SK-N-SH (cell line): ENCODE measurements at regions not wholly inside any gene's neighbourhood (a gene's known extent, or its start where the extent isn't known, plus 50 kb on each side); places are given as distances from the start of the nearest gene placed in this dataset.

ENCODE experiments used
- EP300 ChIP-seq, 2 experiments: IDR thresholded peaks; 2 replicates each; pipeline versions ENCODE4 v1.4.0 to v1.6.1; 2012; ENCODE audit warnings: borderline replicate concordance in 1 of 2, low read depth in 1 of 2, low read length in 1 of 2
- EZH2phosphoT487 ChIP-seq: fragments of 200-600 bp; sonication (generic); IDR thresholded peaks from 2 replicates; pipeline ENCODE4 v1.6.1; 2017; ENCODE audit warnings: low read depth, mixed run types, mild to moderate bottlenecking, antibody characterized with exemption, moderate library complexity, borderline replicate concordance
- FOSL2 ChIP-seq: IDR thresholded peaks from 2 replicates; pipeline ENCODE4 v1.4.0; 2012; ENCODE audit warnings: low read depth, mild to moderate bottlenecking, moderate library complexity, borderline replicate concordance
- FOXJ3 ChIP-seq: sonication (generic); formaldehyde crosslinking; IDR thresholded peaks from 2 replicates; pipeline ENCODE4 v1.5.1; 2020; ENCODE audit warnings: mild to moderate bottlenecking, missing genetic modification reagents
- FOXM1 ChIP-seq: IDR thresholded peaks from 2 replicates; pipeline ENCODE4 v1.4.0; 2012; ENCODE audit warnings: low read depth, mild to moderate bottlenecking
- GABPA ChIP-seq: IDR thresholded peaks from 2 replicates; pipeline ENCODE4 v1.4.0; 2012; ENCODE audit warnings: low read depth, mild to moderate bottlenecking
- GATA2 ChIP-seq: sonication (generic); formaldehyde crosslinking; IDR thresholded peaks from 2 replicates; pipeline ENCODE4 v1.5.0; 2020; ENCODE audit warnings: mild to moderate bottlenecking, missing genetic modification reagents
- IRF3 ChIP-seq: fragments of 150-350 bp; IDR thresholded peaks from 2 replicates; pipeline ENCODE4 v1.6.1; 2016; ENCODE audit warnings: mild to moderate bottlenecking, low read depth, low read length
- MAX ChIP-seq: IDR thresholded peaks from 2 replicates; pipeline ENCODE4 v1.4.0; 2012; ENCODE audit warnings: low read depth
- POLR2AphosphoS5 ChIP-seq: IDR thresholded peaks from 2 replicates; pipeline ENCODE4 v1.6.1; 2012; ENCODE audit warnings: low read depth, low read length
- RAD21 ChIP-seq: IDR thresholded peaks from 2 replicates; pipeline ENCODE4 v1.6.1; 2012; ENCODE audit warnings: mild to moderate bottlenecking, low read length
- REST ChIP-seq: IDR thresholded peaks from 2 replicates; pipeline ENCODE4 v1.6.1; 2012; ENCODE audit warnings: mild to moderate bottlenecking, low read depth, low read length, moderate library complexity
- SIN3A ChIP-seq: IDR thresholded peaks from 2 replicates; pipeline ENCODE4 v1.6.1; 2012; ENCODE audit warnings: low read depth, mild to moderate bottlenecking, low read length, moderate library complexity, borderline replicate concordance
- TF ChIP-seq, protein P1 (sequence below): fragments of 200-600 bp; sonication (generic); IDR thresholded peaks from 2 replicates; pipeline ENCODE4 v1.6.1; 2017; ENCODE audit warnings: antibody characterized with exemption, mild to moderate bottlenecking, moderate library complexity

DNA sequence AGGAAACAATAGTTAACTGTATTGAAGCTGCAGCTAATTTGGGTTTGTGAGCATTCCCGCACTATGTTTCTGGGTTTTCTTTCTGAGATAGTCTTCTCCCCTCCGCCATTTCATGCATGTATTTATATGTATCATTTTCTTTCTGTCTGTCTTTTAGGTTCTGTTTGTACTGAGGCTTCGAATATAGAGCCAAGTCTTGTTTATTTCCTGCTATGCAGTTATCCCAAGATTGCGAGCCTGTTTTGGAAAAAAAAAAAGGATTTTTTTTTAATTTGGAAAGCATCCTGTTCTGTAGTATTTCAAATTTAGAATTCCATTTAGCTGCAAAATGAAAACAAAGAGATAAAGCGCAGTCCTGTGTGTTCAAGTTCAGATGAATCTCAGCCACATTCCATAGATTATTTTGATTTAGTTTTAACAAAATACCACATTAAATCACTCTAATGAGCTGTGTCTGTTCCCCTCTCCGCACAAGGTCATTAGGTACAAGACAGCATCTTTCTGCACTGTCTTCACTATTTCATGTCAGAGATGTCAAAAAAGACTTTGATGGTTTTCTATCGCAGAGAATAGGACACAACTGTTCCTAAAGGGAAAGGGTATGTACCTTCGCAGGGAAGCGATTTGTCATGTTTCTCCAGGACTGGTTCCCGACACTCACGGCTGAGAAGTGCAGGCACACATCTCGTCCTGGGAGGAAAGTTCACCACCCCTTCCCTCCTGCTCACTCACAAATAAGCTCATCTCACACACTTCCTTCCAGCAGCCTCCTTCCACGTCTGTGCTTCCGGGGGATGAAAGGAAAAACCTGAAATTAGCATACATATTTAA, 443.4 kb downstream of the ZNF516 start:
- TF ChIP-seq RAD21 (no peak), REST (no peak), FOSL2 (no peak), SIN3A (no peak), GABPA (no peak), IRF3 (no peak), POLR2AphosphoS5 (no peak), FOXM1 (no peak), FOXJ3 (no peak), GATA2 (CRISPR knock-in tag) (no peak), EZH2phosphoT487 (no peak), EP300 (IDR thresholded peaks at IDR 0.05; ENCODE audit: borderline replicate concordance in 1 of 2, low read depth in 1 of 2, low read length in 1 of 2) (no peak), MAX (no peak)
- TF ChIP-seq, protein P1, sequence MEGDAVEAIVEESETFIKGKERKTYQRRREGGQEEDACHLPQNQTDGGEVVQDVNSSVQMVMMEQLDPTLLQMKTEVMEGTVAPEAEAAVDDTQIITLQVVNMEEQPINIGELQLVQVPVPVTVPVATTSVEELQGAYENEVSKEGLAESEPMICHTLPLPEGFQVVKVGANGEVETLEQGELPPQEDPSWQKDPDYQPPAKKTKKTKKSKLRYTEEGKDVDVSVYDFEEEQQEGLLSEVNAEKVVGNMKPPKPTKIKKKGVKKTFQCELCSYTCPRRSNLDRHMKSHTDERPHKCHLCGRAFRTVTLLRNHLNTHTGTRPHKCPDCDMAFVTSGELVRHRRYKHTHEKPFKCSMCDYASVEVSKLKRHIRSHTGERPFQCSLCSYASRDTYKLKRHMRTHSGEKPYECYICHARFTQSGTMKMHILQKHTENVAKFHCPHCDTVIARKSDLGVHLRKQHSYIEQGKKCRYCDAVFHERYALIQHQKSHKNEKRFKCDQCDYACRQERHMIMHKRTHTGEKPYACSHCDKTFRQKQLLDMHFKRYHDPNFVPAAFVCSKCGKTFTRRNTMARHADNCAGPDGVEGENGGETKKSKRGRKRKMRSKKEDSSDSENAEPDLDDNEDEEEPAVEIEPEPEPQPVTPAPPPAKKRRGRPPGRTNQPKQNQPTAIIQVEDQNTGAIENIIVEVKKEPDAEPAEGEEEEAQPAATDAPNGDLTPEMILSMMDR: no peak
